GM12878 (cell line): ENCODE measurements at regions not wholly inside any gene's neighbourhood (a gene's known extent, or its start where the extent isn't known, plus 50 kb on each side); places are given as distances from the start of the nearest gene placed in this dataset.
A peak's percentile ranks its signal among the peaks of the same experiment; 100 is the strongest.

Source experiments
- ATAC-seq: fragments of 200-7000 bp; cut with Tn5 transposase; 3 replicates; pipeline ENCODE4 v1.9.1; 2020; ENCODE audit warnings: mild to moderate bottlenecking, moderate library complexity
- BruUV-seq: library from RNA; stranded (reverse); fragments of 400-500 nt; replicated peaks from 2 replicates; lab custom pipeline; 2021; lab: Mats Ljungman, UMichigan
- CTCF ChIA-PET: fragments of 300-600 bp; sonication (Branson Sonifier 250); formaldehyde crosslinking; extraction: SDS; loops from one replicate; lab custom pipeline; 2021; ENCODE audit warnings: inconsistent platforms; lab: Yijun Ruan, JAX
- POLR2A ChIA-PET: fragments of 350-600 bp; formaldehyde crosslinking; extraction: SDS; loops from one replicate; lab custom pipeline; 2021; ENCODE audit warnings: inconsistent platforms; lab: Charles Lee
- RAD21 ChIA-PET: fragments of 300-600 bp; sonication (Branson Sonifier 250); formaldehyde crosslinking; loops from one replicate; lab custom pipeline; 2023; ENCODE audit warnings: antibody characterized with exemption; ENCODE audit not compliant: unreplicated experiment; lab: Charles Lee
- SMC1A ChIA-PET: fragments of 300-600 bp; sonication (Branson Sonifier 250); formaldehyde crosslinking; loops from one replicate; lab custom pipeline; 2023; ENCODE audit not compliant: unreplicated experiment, uncharacterized antibody; lab: Charles Lee
- DNase-seq: peaks from one replicate; pipeline ENCODE4 v3.0.0-alpha.2; 2011; ENCODE audit warnings: low read depth, low spot score
- FAIRE-seq: peaks from 3 replicates; lab custom pipeline; 2011; peaks lifted over from hg19 to GRCh38; lab: Jason Lieb, UNC
- H2AFZ ChIP-seq: 2 replicates; pipeline ENCODE4 v1.6.0; 2011; ENCODE audit warnings: low read depth, low read length, control low read depth; ENCODE audit not compliant: control insufficient read depth
- H3K27ac ChIP-seq: 2 replicates; pipeline ENCODE4 v1.5.1; 2011; ENCODE audit warnings: control low read depth; ENCODE audit not compliant: control insufficient read depth, insufficient read depth
- H3K27me3 ChIP-seq, 2 experiments: replicated peaks in 1 of 2; 2 replicates each; pipeline versions ENCODE4 v1.6.0 to v1.6.1; 2011; ENCODE audit warnings: low read length in 1 of 2; ENCODE audit not compliant: control insufficient read depth in 2 of 2, insufficient read depth in 2 of 2
- H3K36me3 ChIP-seq, 2 experiments: 2 replicates each; pipeline ENCODE4 v1.5.1; 2011; ENCODE audit warnings: low read length in 1 of 2; ENCODE audit not compliant: control insufficient read depth in 2 of 2, insufficient read depth in 2 of 2
- H3K4me1 ChIP-seq: 2 replicates; pipeline ENCODE4 v1.6.1; 2011; ENCODE audit warnings: mild to moderate bottlenecking, low read length, moderate library complexity, mixed read lengths; ENCODE audit not compliant: control insufficient read depth, insufficient read depth
- H3K4me2 ChIP-seq: 2 replicates; pipeline ENCODE4 v1.6.0; 2011; ENCODE audit warnings: control low read depth; ENCODE audit not compliant: control insufficient read depth, insufficient read depth
- H3K4me3 ChIP-seq: fragments of 200-600 bp; sonication (generic); 2 replicates; pipeline ENCODE4 v1.5.1; 2016
- H3K79me2 ChIP-seq: 2 replicates; pipeline ENCODE4 v1.6.0; 2011; ENCODE audit warnings: low read length; ENCODE audit not compliant: control insufficient read depth, insufficient read depth
- H3K9ac ChIP-seq: 2 replicates; pipeline ENCODE4 v1.8.0; 2011; ENCODE audit warnings: low read length, control low read depth, mixed read lengths; ENCODE audit not compliant: control insufficient read depth, insufficient read depth
- H3K9me3 ChIP-seq: replicated peaks from 3 replicates; pipeline ENCODE4 v1.5.1; 2011; ENCODE audit warnings: mild to moderate bottlenecking, low read length; ENCODE audit not compliant: control insufficient read depth, insufficient read depth
- H4K20me1 ChIP-seq: 2 replicates; pipeline ENCODE4 v1.6.0; 2011; ENCODE audit not compliant: control insufficient read depth, insufficient read depth
- HCFC1 ChIP-seq: fragments of 150-350 bp; IDR thresholded peaks from 2 replicates; pipeline ENCODE4 v1.6.1; 2014; ENCODE audit warnings: low read length
- HDGF ChIP-seq: fragments of 450-650 bp; IDR thresholded peaks from 2 replicates; pipeline ENCODE4 v1.6.1; 2016; ENCODE audit warnings: antibody characterized with exemption
- RAD21 ChIP-seq: IDR thresholded peaks from 2 replicates; pipeline ENCODE4 v1.6.1; 2011; ENCODE audit warnings: mild to moderate bottlenecking, low read depth, low read length, moderate library complexity; ENCODE audit not compliant: insufficient read depth
- RCOR1 ChIP-seq: conservative IDR thresholded peaks from 2 replicates; pipeline ENCODE4 v1.6.1; 2012; ENCODE audit warnings: low read depth, low read length, improper control_type of control experiment
- ZSCAN29 ChIP-seq: fragments of 450-650 bp; IDR thresholded peaks from 2 replicates; pipeline ENCODE4 v1.6.1; 2017; ENCODE audit warnings: mild to moderate bottlenecking, moderate library complexity
- ZZZ3 ChIP-seq: IDR thresholded peaks from 2 replicates; pipeline ENCODE4 v1.6.1; 2011; ENCODE audit warnings: low read depth; ENCODE audit not compliant: control insufficient read depth, insufficient read length
- WGBS: methylation state at CpG from one replicate; pipeline ENCODE4 v1.1.6; 2016; ENCODE audit warnings: low lambda C conversion rate; ENCODE audit not compliant: insufficient replicate concordance, insufficient coverage; ENCODE audit errors: missing lambda C conversion rate; 5-methylcytosine and 5-hydroxymethylcytosine counted together
- in situ Hi-C: fragments of 300-500 bp; cut with MboI; formaldehyde crosslinking; loops from 9 replicates; pipeline ENCODE4 v1.14.3; 2018; ENCODE audit warnings: mixed read lengths
- intact Hi-C: fragments of 100-400 bp; cut with micrococcal nuclease; formaldehyde crosslinking; loops from one replicate; pipeline ENCODE4 v1.14.2; 2022; ENCODE audit not compliant: unreplicated experiment
- TF ChIP-seq, protein P1 (sequence below), 3 experiments: IDR thresholded peaks in 2 of 3; conservative IDR thresholded peaks in 1 of 3; 2 replicates each; pipeline ENCODE4 v1.5.1; 2011; ENCODE audit warnings: low read depth in 3 of 3, low read length in 3 of 3, mild to moderate bottlenecking in 3 of 3, control low read depth in 2 of 3, moderate library complexity in 2 of 3, inconsistent platforms in 1 of 3, mixed read lengths in 1 of 3; ENCODE audit not compliant: control insufficient read depth in 2 of 3, insufficient read depth in 1 of 3; ENCODE audit errors: extremely low read depth in 1 of 3
- TF ChIP-seq, protein P2 (sequence below): IDR thresholded peaks from 2 replicates; pipeline ENCODE4 v1.6.1; 2012; ENCODE audit warnings: mild to moderate bottlenecking, low read depth, low read length

DNA sequence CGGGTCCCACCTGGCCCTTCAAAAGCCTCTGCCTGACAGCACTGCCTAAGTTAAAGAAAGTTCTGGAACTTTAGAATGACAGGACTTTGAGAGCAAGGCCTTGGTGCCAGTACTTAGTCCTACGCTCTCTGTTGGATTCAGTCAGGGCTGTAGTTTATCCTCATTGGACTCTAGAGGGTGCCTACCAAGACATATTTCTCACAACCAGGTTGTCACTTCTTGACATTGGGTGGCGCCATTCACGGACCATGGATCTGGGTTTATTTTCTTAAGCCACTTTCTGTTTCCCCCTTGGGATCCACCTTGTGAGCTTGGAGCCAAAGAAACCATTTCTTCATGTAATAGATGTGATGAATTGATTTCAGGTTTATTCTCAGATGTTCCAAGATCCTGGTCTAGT, 787.0 kb upstream of the TBX3 start:
- Histone ChIP-seq H3K9ac (no peak overlapping the region), H3K4me1 (no peaks in the 10 kb centered on the region), H3K27ac (no peak overlapping the region), H3K79me2 (no peaks in the 10 kb centered on the region), H3K9me3 (no peaks in the 10 kb centered on the region), H4K20me1 (no peaks in the 10 kb centered on the region), H3K27me3 (no peaks in the 10 kb centered on the region), H3K4me2 (no peak overlapping the region), H2AFZ (no peak overlapping the region), H3K36me3 (no peaks in the 10 kb centered on the region), H3K4me3 (no peak overlapping the region)
- BruUV-seq: no TSS peak
- no peak for ATAC-seq
- POLR2A ChIA-PET: no interaction called here
- FAIRE-seq: no peak
- 38% methylated on average over 4 of the region's 4 CpGs for WGBS
- DNase-seq: no peak
- intact Hi-C loops: no loop called here
- RAD21 ChIA-PET: no interaction called here
- in situ Hi-C loops: no loop called here
- SMC1A ChIA-PET: interaction anchor here (1.0 to 1.1 kb wide), 2 partner anchors 10 to 33 kb away, joined by 3 read pairs; no protein-coding TSS in a partner anchor
- CTCF ChIA-PET: no interaction called here
- no peak for TF ChIP-seq HDGF
- 0 out of 2 replicates have a peak, but pooled peaks have one; percentile 10 for TF ChIP-seq RAD21

DNA sequence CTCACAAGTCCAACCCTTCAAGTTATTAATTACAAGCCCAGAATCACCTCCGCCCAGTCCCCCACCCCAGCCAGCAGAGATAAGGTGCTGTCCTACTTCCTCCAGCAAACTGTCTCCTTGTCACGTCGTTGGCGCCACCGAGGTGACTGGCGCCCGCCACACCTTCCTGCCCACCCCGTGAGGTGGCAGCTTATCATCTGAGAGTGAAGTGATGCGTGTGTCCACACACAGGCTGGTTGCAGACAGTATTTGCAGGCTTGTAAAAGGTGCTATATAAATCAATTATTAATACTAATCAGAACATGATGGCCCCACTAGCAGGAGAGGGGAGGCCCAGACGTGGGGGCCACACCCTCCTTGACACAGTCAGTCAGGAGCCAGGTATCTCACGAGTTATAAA, 786.6 kb upstream of the TBX3 start:
- ChIA-PET SMC1A (interaction anchor here (1.0 to 1.1 kb wide), 2 partner anchors 10 to 33 kb away, joined by 3 read pairs; no protein-coding TSS in a partner anchor), POLR2A (no interaction called here), RAD21 (no interaction called here), CTCF (no interaction called here)
- no peaks in the 10 kb centered on the region for H3K9me3 ChIP-seq
- DNase-seq (no peak), ATAC-seq (no peak), FAIRE-seq (no peak)
- no peak overlapping the region for H3K9ac ChIP-seq
- H3K36me3 ChIP-seq: no peaks in the 10 kb centered on the region
- H4K20me1 ChIP-seq: no peaks in the 10 kb centered on the region
- no peaks in the 10 kb centered on the region for H3K27me3 ChIP-seq
- no peak overlapping the region for H3K27ac ChIP-seq
- intact Hi-C loops (no loop called here), in situ Hi-C loops (no loop called here)
- no TSS peak for BruUV-seq
- WGBS: 51% methylated on average over 11 of the region's 11 CpGs
- H3K79me2 ChIP-seq: no peaks in the 10 kb centered on the region
- H3K4me2 ChIP-seq: no peak overlapping the region
- H3K4me1 ChIP-seq: no peaks in the 10 kb centered on the region
- TF ChIP-seq ZSCAN29: no peak
- TF ChIP-seq, protein P1, sequence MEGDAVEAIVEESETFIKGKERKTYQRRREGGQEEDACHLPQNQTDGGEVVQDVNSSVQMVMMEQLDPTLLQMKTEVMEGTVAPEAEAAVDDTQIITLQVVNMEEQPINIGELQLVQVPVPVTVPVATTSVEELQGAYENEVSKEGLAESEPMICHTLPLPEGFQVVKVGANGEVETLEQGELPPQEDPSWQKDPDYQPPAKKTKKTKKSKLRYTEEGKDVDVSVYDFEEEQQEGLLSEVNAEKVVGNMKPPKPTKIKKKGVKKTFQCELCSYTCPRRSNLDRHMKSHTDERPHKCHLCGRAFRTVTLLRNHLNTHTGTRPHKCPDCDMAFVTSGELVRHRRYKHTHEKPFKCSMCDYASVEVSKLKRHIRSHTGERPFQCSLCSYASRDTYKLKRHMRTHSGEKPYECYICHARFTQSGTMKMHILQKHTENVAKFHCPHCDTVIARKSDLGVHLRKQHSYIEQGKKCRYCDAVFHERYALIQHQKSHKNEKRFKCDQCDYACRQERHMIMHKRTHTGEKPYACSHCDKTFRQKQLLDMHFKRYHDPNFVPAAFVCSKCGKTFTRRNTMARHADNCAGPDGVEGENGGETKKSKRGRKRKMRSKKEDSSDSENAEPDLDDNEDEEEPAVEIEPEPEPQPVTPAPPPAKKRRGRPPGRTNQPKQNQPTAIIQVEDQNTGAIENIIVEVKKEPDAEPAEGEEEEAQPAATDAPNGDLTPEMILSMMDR (IDR thresholded peaks at IDR 0.05 in 2 of 3, conservative IDR thresholded peaks at IDR 0.05 in 1 of 3; ENCODE audit: control insufficient read depth in 2 of 3, extremely low read depth in 1 of 3, insufficient read depth in 1 of 3, low read depth in 3 of 3, low read length in 3 of 3): no peak
- TF ChIP-seq HCFC1: no peak
- no peak for TF ChIP-seq RCOR1
- no peak for TF ChIP-seq ZZZ3
- TF ChIP-seq, protein P2, sequence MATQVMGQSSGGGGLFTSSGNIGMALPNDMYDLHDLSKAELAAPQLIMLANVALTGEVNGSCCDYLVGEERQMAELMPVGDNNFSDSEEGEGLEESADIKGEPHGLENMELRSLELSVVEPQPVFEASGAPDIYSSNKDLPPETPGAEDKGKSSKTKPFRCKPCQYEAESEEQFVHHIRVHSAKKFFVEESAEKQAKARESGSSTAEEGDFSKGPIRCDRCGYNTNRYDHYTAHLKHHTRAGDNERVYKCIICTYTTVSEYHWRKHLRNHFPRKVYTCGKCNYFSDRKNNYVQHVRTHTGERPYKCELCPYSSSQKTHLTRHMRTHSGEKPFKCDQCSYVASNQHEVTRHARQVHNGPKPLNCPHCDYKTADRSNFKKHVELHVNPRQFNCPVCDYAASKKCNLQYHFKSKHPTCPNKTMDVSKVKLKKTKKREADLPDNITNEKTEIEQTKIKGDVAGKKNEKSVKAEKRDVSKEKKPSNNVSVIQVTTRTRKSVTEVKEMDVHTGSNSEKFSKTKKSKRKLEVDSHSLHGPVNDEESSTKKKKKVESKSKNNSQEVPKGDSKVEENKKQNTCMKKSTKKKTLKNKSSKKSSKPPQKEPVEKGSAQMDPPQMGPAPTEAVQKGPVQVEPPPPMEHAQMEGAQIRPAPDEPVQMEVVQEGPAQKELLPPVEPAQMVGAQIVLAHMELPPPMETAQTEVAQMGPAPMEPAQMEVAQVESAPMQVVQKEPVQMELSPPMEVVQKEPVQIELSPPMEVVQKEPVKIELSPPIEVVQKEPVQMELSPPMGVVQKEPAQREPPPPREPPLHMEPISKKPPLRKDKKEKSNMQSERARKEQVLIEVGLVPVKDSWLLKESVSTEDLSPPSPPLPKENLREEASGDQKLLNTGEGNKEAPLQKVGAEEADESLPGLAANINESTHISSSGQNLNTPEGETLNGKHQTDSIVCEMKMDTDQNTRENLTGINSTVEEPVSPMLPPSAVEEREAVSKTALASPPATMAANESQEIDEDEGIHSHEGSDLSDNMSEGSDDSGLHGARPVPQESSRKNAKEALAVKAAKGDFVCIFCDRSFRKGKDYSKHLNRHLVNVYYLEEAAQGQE: no peak
- H3K4me3 ChIP-seq: no peak overlapping the region
- H2AFZ ChIP-seq: no peak overlapping the region
